Stimulated activated CD8-positive, alpha-beta memory T cell treated with anti-CD3 and anti-CD28 coated beads, Interleukin-4, amount 100 ng/mL, for 1 hour (primary cell): ENCODE measurements at regions not wholly inside any gene's neighbourhood (a gene's known extent, or its start where the extent isn't known, plus 50 kb on each side); places are given as distances from the start of the nearest gene placed in this dataset.
"Not testable (repeated sequence)": the region's sequence is repeated elsewhere in the genome, so short reads cannot be mapped to it uniquely, and the experiment has no call there.

Experiments used
- DNase-seq, 2 donors: peaks; one replicate each; pipeline ENCODE4 v3.0.0-alpha.2; 2020; ENCODE audit warnings: low read depth in 2 of 2, low spot score in 1 of 2

GRCh38 chr9:110112792-110113191 lies 95.2 kb downstream of the C9orf152 start:
- DNase-seq: no peak

- no peak for DNase-seq
These were observed 93.7 kb downstream of the C9orf152 start for GRCh38 chr9:110114086-110114858.

- DNase-seq: no peak
These were observed 93.1 kb downstream of the C9orf152 start for GRCh38 chr9:110114859-110115201.

GRCh38 chr9:110115341-110115820 lies 92.6 kb downstream of the C9orf152 start:
- DNase-seq: no peak

- DNase-seq: no peak
These were observed 92.0 kb downstream of the C9orf152 start for GRCh38 chr9:110115826-110116542.

GRCh38 chr9:110116543-110116885 lies 91.4 kb downstream of the C9orf152 start:
- DNase-seq: no peak

- DNase-seq: no peak
These were observed 86.8 kb downstream of the C9orf152 start for GRCh38 chr9:110121170-110121569.

GRCh38 chr9:110123341-110124095 lies 84.4 kb downstream of the C9orf152 start:
- no peak for DNase-seq

- DNase-seq: no peak
These were observed 83.5 kb downstream of the C9orf152 start for GRCh38 chr9:110124439-110124838.

- DNase-seq: no peak
These were observed 82.7 kb downstream of the C9orf152 start for GRCh38 chr9:110125207-110125751.

GRCh38 chr9:110125763-110126351 lies 82.1 kb downstream of the C9orf152 start:
- no peak for DNase-seq

GRCh38 chr9:110126499-110126941 lies 81.4 kb downstream of the C9orf152 start:
- DNase-seq: no peak

GRCh38 chr9:110126986-110127864 lies 80.7 kb downstream of the C9orf152 start:
- DNase-seq: no peak

- DNase-seq: no peak
These were observed 79.2 kb downstream of the C9orf152 start for GRCh38 chr9:110128664-110129329.

GRCh38 chr9:110129425-110129824 lies 78.5 kb downstream of the C9orf152 start:
- DNase-seq: no peak

- DNase-seq: no peak
These were observed 77.7 kb downstream of the C9orf152 start for GRCh38 chr9:110130211-110130610.

- DNase-seq: no peak
These were observed 77.1 kb downstream of the C9orf152 start for GRCh38 chr9:110130791-110131416.

- DNase-seq: no peak
These were observed 76.5 kb downstream of the C9orf152 start for GRCh38 chr9:110131499-110131898.

- not testable (repeated sequence) for DNase-seq
These were observed 75.4 kb downstream of the C9orf152 start for GRCh38 chr9:110132531-110132930.
